ENCODE measurements at regions not wholly inside any gene's neighbourhood (a gene's known extent, or its start where the extent isn't known, plus 50 kb on each side); places are given as distances from the start of the nearest gene placed in this dataset.

- Histone ChIP-seq H3K36me3 (ENCODE audit: control insufficient read depth in 2 of 2, insufficient read depth in 2 of 2, low read length in 1 of 2) (no peaks in the 10 kb centered on the region), H3K27ac (ENCODE audit: low read depth in 2 of 2, low read length in 1 of 2) (no peak overlapping the region), H3K4me3 (ENCODE audit: low read depth in 1 of 2, low read length in 2 of 2) (no peak overlapping the region), H3K9me3 (ENCODE audit: control insufficient read depth in 2 of 2, insufficient read depth in 1 of 2, low read depth in 1 of 2, low read length in 1 of 2) (peaks cover 0 to 3% of the 10 kb centered on the region in 2 donors), H3K27me3 (ENCODE audit: control insufficient read depth in 1 of 2, insufficient read depth in 2 of 2, low read length in 2 of 2) (no peaks in the 10 kb centered on the region), H3K4me1 (ENCODE audit: control insufficient read depth in 2 of 2, insufficient read depth in 2 of 2, low read length in 1 of 2) (no peaks in the 10 kb centered on the region)
- WGBS, 2 donors: 84 to 89% methylated on average over 1 of the region's 1 CpG
These were observed 206.5 kb upstream of the TMEM72 start for GRCh38 chr10:44704616-44705015.

GRCh38 chr10:44706745-44707144 lies 204.4 kb upstream of the TMEM72 start:
- Histone ChIP-seq H3K27ac (ENCODE audit: low read depth in 2 of 2, low read length in 1 of 2) (no peak overlapping the region), H3K36me3 (ENCODE audit: control insufficient read depth in 2 of 2, insufficient read depth in 2 of 2, low read length in 1 of 2) (no peaks in the 10 kb centered on the region), H3K4me1 (ENCODE audit: control insufficient read depth in 2 of 2, insufficient read depth in 2 of 2, low read length in 1 of 2) (no peaks in the 10 kb centered on the region), H3K9me3 (ENCODE audit: control insufficient read depth in 2 of 2, insufficient read depth in 1 of 2, low read depth in 1 of 2, low read length in 1 of 2) (peaks cover 0 to 3% of the 10 kb centered on the region in 2 donors), H3K4me3 (ENCODE audit: low read depth in 1 of 2, low read length in 2 of 2) (no peak overlapping the region), H3K27me3 (ENCODE audit: control insufficient read depth in 1 of 2, insufficient read depth in 2 of 2, low read length in 2 of 2) (no peaks in the 10 kb centered on the region)

- no peaks in the 10 kb centered on the region for H3K9me3 ChIP-seq (ENCODE audit: control insufficient read depth in 2 of 2, insufficient read depth in 1 of 2, low read depth in 1 of 2, low read length in 1 of 2)
- 49 to 52% methylated on average over 4 of the region's 4 CpGs for WGBS, 2 donors
- no peak overlapping the region for H3K4me3 ChIP-seq (ENCODE audit: low read depth in 1 of 2, low read length in 2 of 2)
- H3K4me1 ChIP-seq (ENCODE audit: control insufficient read depth in 2 of 2, insufficient read depth in 2 of 2, low read length in 1 of 2): no peaks in the 10 kb centered on the region
- H3K27me3 ChIP-seq (ENCODE audit: control insufficient read depth in 1 of 2, insufficient read depth in 2 of 2, low read length in 2 of 2): no peaks in the 10 kb centered on the region
- no peak overlapping the region for H3K27ac ChIP-seq (ENCODE audit: low read depth in 2 of 2, low read length in 1 of 2)
- H3K36me3 ChIP-seq (ENCODE audit: control insufficient read depth in 2 of 2, insufficient read depth in 2 of 2, low read length in 1 of 2): no peaks in the 10 kb centered on the region
These were observed 197.8 kb upstream of the TMEM72 start for GRCh38 chr10:44713307-44713706.

DNA sequence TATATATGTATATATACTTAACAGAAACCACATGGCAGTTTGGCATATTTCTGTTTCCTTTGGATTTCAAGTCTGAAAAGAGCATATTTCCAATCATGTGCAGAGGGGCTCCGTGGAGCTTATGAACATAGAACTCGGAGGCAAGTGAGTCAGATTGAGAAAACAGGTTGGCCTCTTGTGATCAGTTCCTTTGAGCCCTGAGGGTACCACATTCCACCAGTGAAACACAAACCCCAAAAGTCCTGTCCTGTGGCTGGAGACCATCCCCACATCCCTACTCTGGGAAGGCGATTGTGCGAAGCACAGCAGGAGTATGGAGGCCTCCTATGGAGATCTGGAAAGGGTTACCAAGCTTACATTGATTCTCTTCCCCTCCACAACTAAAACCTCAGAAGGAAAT lies 196.7 kb upstream of the TMEM72 start:
- WGBS, 2 donors: 89 to 90% methylated on average over 4 of the region's 4 CpGs
- Histone ChIP-seq H3K27me3 (ENCODE audit: control insufficient read depth in 1 of 2, insufficient read depth in 2 of 2, low read length in 2 of 2) (no peaks in the 10 kb centered on the region), H3K9me3 (ENCODE audit: control insufficient read depth in 2 of 2, insufficient read depth in 1 of 2, low read depth in 1 of 2, low read length in 1 of 2) (no peaks in the 10 kb centered on the region)

DNA sequence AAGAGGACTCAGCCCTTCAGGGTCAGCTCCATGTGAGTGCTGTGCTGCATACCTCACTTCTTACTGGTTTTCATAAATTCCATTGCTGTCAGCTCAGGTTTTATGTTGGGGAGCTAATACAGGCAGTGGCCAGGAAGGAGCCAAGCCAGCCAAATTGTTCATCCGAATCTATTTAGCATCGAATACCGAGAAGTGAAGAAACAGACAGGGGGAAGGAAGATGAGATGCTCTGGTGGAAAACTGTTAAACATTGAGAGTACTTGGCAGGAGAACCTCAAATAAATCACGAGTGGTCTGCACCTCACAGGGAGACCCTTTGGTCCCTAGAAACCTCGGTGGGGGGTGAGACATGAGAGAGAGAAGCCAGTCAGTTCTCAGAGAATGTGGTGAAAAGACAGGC lies 196.0 kb upstream of the TMEM72 start:
- Histone ChIP-seq H3K27ac (ENCODE audit: low read depth in 2 of 2, low read length in 1 of 2) (no peak overlapping the region), H3K9me3 (ENCODE audit: control insufficient read depth in 2 of 2, insufficient read depth in 1 of 2, low read depth in 1 of 2, low read length in 1 of 2) (no peaks in the 10 kb centered on the region), H3K4me1 (ENCODE audit: control insufficient read depth in 2 of 2, insufficient read depth in 2 of 2, low read length in 1 of 2) (no peaks in the 10 kb centered on the region), H3K27me3 (ENCODE audit: control insufficient read depth in 1 of 2, insufficient read depth in 2 of 2, low read length in 2 of 2) (no peaks in the 10 kb centered on the region), H3K36me3 (ENCODE audit: control insufficient read depth in 2 of 2, insufficient read depth in 2 of 2, low read length in 1 of 2) (no peaks in the 10 kb centered on the region), H3K4me3 (ENCODE audit: low read depth in 1 of 2, low read length in 2 of 2) (no peak overlapping the region)
- 72 to 77% methylated on average over 5 of the region's 5 CpGs for WGBS, 2 donors

More for the DNA sequence above, 196.7 kb upstream of the TMEM72 start:
- Histone ChIP-seq H3K36me3 (ENCODE audit: control insufficient read depth in 2 of 2, insufficient read depth in 2 of 2, low read length in 1 of 2) (no peaks in the 10 kb centered on the region), H3K4me1 (ENCODE audit: control insufficient read depth in 2 of 2, insufficient read depth in 2 of 2, low read length in 1 of 2) (no peaks in the 10 kb centered on the region), H3K4me3 (ENCODE audit: low read depth in 1 of 2, low read length in 2 of 2) (no peak overlapping the region), H3K27ac (ENCODE audit: low read depth in 2 of 2, low read length in 1 of 2) (no peak overlapping the region)

- no peaks in the 10 kb centered on the region for H3K27me3 ChIP-seq (ENCODE audit: control insufficient read depth in 1 of 2, insufficient read depth in 2 of 2, low read length in 2 of 2)
- H3K9me3 ChIP-seq (ENCODE audit: control insufficient read depth in 2 of 2, insufficient read depth in 1 of 2, low read depth in 1 of 2, low read length in 1 of 2): no peaks in the 10 kb centered on the region
- no peaks in the 10 kb centered on the region for H3K36me3 ChIP-seq (ENCODE audit: control insufficient read depth in 2 of 2, insufficient read depth in 2 of 2, low read length in 1 of 2)
- no peak overlapping the region for H3K27ac ChIP-seq (ENCODE audit: low read depth in 2 of 2, low read length in 1 of 2)
- 39 to 63% methylated on average over 4 of the region's 4 CpGs for WGBS, 2 donors
- no peak overlapping the region for H3K4me3 ChIP-seq (ENCODE audit: low read depth in 1 of 2, low read length in 2 of 2)
- no peaks in the 10 kb centered on the region for H3K4me1 ChIP-seq (ENCODE audit: control insufficient read depth in 2 of 2, insufficient read depth in 2 of 2, low read length in 1 of 2)
These were observed 194.6 kb upstream of the TMEM72 start for GRCh38 chr10:44716470-44717015.

GRCh38 chr10:44723082-44723481 lies 188.1 kb upstream of the TMEM72 start:
- WGBS, 2 donors: 68 to 73% methylated on average over 3 of the region's 3 CpGs
- Histone ChIP-seq H3K4me1 (ENCODE audit: control insufficient read depth in 2 of 2, insufficient read depth in 2 of 2, low read length in 1 of 2) (no peaks in the 10 kb centered on the region), H3K4me3 (ENCODE audit: low read depth in 1 of 2, low read length in 2 of 2) (no peak overlapping the region)

GRCh38 chr10:44723619-44724325 lies 187.4 kb upstream of the TMEM72 start:
- Histone ChIP-seq H3K27me3 (ENCODE audit: control insufficient read depth in 1 of 2, insufficient read depth in 2 of 2, low read length in 2 of 2) (no peaks in the 10 kb centered on the region), H3K27ac (ENCODE audit: low read depth in 2 of 2, low read length in 1 of 2) (no peak overlapping the region), H3K4me3 (ENCODE audit: low read depth in 1 of 2, low read length in 2 of 2) (no peak overlapping the region), H3K4me1 (ENCODE audit: control insufficient read depth in 2 of 2, insufficient read depth in 2 of 2, low read length in 1 of 2) (no peaks in the 10 kb centered on the region), H3K36me3 (ENCODE audit: control insufficient read depth in 2 of 2, insufficient read depth in 2 of 2, low read length in 1 of 2) (no peaks in the 10 kb centered on the region), H3K9me3 (ENCODE audit: control insufficient read depth in 2 of 2, insufficient read depth in 1 of 2, low read depth in 1 of 2, low read length in 1 of 2) (no peaks in the 10 kb centered on the region)
- 65 to 70% methylated on average over 7 of the region's 7 CpGs for WGBS, 2 donors

More at GRCh38 chr10:44723082-44723481, 188.1 kb upstream of the TMEM72 start:
- Histone ChIP-seq H3K9me3 (ENCODE audit: control insufficient read depth in 2 of 2, insufficient read depth in 1 of 2, low read depth in 1 of 2, low read length in 1 of 2) (no peaks in the 10 kb centered on the region), H3K27me3 (ENCODE audit: control insufficient read depth in 1 of 2, insufficient read depth in 2 of 2, low read length in 2 of 2) (no peaks in the 10 kb centered on the region), H3K27ac (ENCODE audit: low read depth in 2 of 2, low read length in 1 of 2) (no peak overlapping the region), H3K36me3 (ENCODE audit: control insufficient read depth in 2 of 2, insufficient read depth in 2 of 2, low read length in 1 of 2) (no peaks in the 10 kb centered on the region)

DNA sequence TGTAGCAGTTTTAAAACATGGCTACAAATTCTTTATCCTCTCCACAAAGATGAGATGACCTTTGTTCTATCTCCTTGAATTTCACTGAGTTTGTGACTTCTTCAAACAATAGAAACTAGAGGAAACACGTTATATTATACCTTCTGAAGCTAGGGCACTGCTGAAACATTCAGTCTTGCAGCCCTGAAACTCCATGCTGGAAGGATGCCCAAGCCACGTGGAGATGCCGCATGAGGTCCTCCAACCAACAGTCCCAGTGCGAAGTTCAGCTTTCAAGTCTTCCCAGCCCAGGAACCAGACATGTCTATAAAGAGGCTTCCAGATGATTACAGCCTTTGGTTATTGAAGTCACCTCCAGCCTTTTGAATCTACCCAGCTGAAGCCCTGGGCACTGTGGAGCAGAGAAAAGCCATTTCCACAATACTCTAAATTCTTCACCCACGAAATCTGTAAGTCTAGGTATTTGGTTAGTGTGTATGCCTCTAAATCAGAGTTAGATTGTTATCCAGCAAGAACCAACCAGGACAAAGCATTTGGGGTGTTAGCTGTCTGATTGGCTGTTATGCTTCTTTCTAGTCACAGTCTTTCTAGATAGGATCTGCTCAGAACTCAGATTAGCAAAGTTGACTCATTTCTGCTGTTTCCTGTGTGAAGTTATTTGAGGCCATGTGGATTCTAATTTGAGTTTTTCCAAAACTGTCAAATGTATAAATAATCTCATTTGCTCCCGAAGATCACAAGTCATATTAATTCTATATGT lies 186.5 kb upstream of the TMEM72 start:
- WGBS, 2 donors: 66 to 69% methylated on average over 6 of the region's 6 CpGs
- H3K36me3 ChIP-seq (ENCODE audit: control insufficient read depth in 2 of 2, insufficient read depth in 2 of 2, low read length in 1 of 2): no peaks in the 10 kb centered on the region
- H3K4me1 ChIP-seq (ENCODE audit: control insufficient read depth in 2 of 2, insufficient read depth in 2 of 2, low read length in 1 of 2): no peaks in the 10 kb centered on the region
- no peaks in the 10 kb centered on the region for H3K9me3 ChIP-seq (ENCODE audit: control insufficient read depth in 2 of 2, insufficient read depth in 1 of 2, low read depth in 1 of 2, low read length in 1 of 2)
- no peak overlapping the region for H3K4me3 ChIP-seq (ENCODE audit: low read depth in 1 of 2, low read length in 2 of 2)
- no peak overlapping the region for H3K27ac ChIP-seq (ENCODE audit: low read depth in 2 of 2, low read length in 1 of 2)
- no peaks in the 10 kb centered on the region for H3K27me3 ChIP-seq (ENCODE audit: control insufficient read depth in 1 of 2, insufficient read depth in 2 of 2, low read length in 2 of 2)

Data from esophagus (tissue), 2 donors.